Fibroblast of upper back skin (primary cell): ENCODE measurements at regions not wholly inside any gene's neighbourhood (a gene's known extent, or its start where the extent isn't known, plus 50 kb on each side); places are given as distances from the start of the nearest gene placed in this dataset.
"Not testable (repeated sequence)": the region's sequence is repeated elsewhere in the genome, so short reads cannot be mapped to it uniquely, and the experiment has no call there.

Source experiments
- DNase-seq: peaks from one replicate; pipeline ENCODE4 v3.0.0-alpha.2; 2013

- DNase-seq: not testable (repeated sequence)
These were observed 73.8 kb upstream of the FANCC start for GRCh38 chr9:95391271-95391670.

- DNase-seq: no peak
These were observed 71.9 kb upstream of the FANCC start for GRCh38 chr9:95389373-95389772.

- no peak for DNase-seq
These were observed 69.3 kb upstream of the FANCC start for GRCh38 chr9:95386843-95387242.

- no peak for DNase-seq
These were observed 68.0 kb upstream of the FANCC start for GRCh38 chr9:95385521-95385920.

GRCh38 chr9:95383845-95384244 lies 66.3 kb upstream of the FANCC start:
- DNase-seq: no peak

- peak; percentile 87 for DNase-seq
These were observed 65.7 kb upstream of the FANCC start for GRCh38 chr9:95383185-95383676.

GRCh38 chr9:95382433-95382832 lies 64.9 kb upstream of the FANCC start:
- no peak for DNase-seq

- peak; percentile 59 for DNase-seq
These were observed 63.7 kb upstream of the FANCC start for GRCh38 chr9:95381221-95381620.

- no peak for DNase-seq
These were observed 62.1 kb upstream of the FANCC start for GRCh38 chr9:95379630-95380029.

GRCh38 chr9:95373782-95374487 lies 56.4 kb upstream of the FANCC start:
- DNase-seq: no peak

GRCh38 chr9:95373069-95373681 lies 55.7 kb upstream of the FANCC start:
- no peak for DNase-seq

GRCh38 chr9:95370064-95370463 lies 52.6 kb upstream of the FANCC start:
- DNase-seq: peak; percentile 65

- DNase-seq: no peak
These were observed 51.1 kb upstream of the FANCC start for GRCh38 chr9:95368377-95369160.
